ENCODE measurements at regions not wholly inside any gene's neighbourhood (a gene's known extent, or its start where the extent isn't known, plus 50 kb on each side); places are given as distances from the start of the nearest gene placed in this dataset.

DNA sequence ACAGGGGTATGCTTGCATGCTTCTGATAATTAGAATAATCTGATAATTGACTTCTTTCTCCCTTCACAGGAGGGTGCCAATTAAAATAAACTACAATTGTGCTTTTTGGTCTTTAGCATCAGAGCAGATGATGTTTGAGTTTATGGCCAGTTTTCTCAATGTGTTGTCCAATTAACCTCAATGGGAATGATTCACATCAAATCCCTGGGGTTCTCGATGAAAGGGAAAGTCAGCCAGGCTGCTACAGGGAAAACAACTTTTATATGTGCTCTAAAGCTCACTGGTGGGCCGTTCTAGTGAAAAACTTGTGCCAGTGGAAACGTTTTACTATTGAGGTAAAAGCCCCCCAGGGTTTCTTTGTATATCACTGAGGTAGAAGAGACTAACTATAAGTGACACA is 887.3 kb upstream of the CRIM1 start:
- ATAC-seq (no peak), DNase-seq (no peak)
- 0 out of 2 replicates have a peak, but pooled peaks cover 7% of the 10 kb centered on the region for H3K27me3 ChIP-seq (ENCODE audit: low read length)
- CTCF ChIA-PET = no interaction called here
- no peaks in the 10 kb centered on the region for H3K36me3 ChIP-seq (ENCODE audit: low read depth, low read length)
- H3K27ac ChIP-seq (ENCODE audit: low read length) = no peak overlapping the region
- no peaks in the 10 kb centered on the region for H4K20me1 ChIP-seq (ENCODE audit: low read length)
- intact Hi-C loops (cut with micrococcal nuclease) = no loop called here
- TF ChIP-seq, protein P1, sequence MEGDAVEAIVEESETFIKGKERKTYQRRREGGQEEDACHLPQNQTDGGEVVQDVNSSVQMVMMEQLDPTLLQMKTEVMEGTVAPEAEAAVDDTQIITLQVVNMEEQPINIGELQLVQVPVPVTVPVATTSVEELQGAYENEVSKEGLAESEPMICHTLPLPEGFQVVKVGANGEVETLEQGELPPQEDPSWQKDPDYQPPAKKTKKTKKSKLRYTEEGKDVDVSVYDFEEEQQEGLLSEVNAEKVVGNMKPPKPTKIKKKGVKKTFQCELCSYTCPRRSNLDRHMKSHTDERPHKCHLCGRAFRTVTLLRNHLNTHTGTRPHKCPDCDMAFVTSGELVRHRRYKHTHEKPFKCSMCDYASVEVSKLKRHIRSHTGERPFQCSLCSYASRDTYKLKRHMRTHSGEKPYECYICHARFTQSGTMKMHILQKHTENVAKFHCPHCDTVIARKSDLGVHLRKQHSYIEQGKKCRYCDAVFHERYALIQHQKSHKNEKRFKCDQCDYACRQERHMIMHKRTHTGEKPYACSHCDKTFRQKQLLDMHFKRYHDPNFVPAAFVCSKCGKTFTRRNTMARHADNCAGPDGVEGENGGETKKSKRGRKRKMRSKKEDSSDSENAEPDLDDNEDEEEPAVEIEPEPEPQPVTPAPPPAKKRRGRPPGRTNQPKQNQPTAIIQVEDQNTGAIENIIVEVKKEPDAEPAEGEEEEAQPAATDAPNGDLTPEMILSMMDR (conservative IDR thresholded peaks at IDR 0.05; ENCODE audit: low read depth, low read length) = no peak
- TF ChIP-seq EZH2 (IDR thresholded peaks at IDR 0.05; ENCODE audit: low read length, unreplicated experiment) (no peak), EZH2phosphoT487 (IDR thresholded peaks at IDR 0.05; ENCODE audit: borderline replicate concordance, low read length) (no peak)
- H3K4me2 ChIP-seq (ENCODE audit: low read length) = no peak overlapping the region
- no peaks in the 10 kb centered on the region for H3K9me2 ChIP-seq (replicated peaks; ENCODE audit: low read length)
- H3K4me3 ChIP-seq (ENCODE audit: low read length) = no peak overlapping the region
- POLR2A ChIA-PET (ENCODE audit: unreplicated experiment) = no interaction called here
- BruUV-seq (replicated peaks) = no TSS peak
- no peaks in the 10 kb centered on the region for H3K4me1 ChIP-seq (ENCODE audit: insufficient read depth, low read length)
- H2AFZ ChIP-seq (ENCODE audit: low read length) = no peak overlapping the region
- no peaks in the 10 kb centered on the region for H3F3A ChIP-seq (ENCODE audit: low read length, unreplicated experiment)
- no peaks in the 10 kb centered on the region for H3K9me3 ChIP-seq (ENCODE audit: low read length)
- H3K9ac ChIP-seq (ENCODE audit: low read length) = no peak overlapping the region
- no peaks in the 10 kb centered on the region for H3K79me2 ChIP-seq (ENCODE audit: low read length)

DNA sequence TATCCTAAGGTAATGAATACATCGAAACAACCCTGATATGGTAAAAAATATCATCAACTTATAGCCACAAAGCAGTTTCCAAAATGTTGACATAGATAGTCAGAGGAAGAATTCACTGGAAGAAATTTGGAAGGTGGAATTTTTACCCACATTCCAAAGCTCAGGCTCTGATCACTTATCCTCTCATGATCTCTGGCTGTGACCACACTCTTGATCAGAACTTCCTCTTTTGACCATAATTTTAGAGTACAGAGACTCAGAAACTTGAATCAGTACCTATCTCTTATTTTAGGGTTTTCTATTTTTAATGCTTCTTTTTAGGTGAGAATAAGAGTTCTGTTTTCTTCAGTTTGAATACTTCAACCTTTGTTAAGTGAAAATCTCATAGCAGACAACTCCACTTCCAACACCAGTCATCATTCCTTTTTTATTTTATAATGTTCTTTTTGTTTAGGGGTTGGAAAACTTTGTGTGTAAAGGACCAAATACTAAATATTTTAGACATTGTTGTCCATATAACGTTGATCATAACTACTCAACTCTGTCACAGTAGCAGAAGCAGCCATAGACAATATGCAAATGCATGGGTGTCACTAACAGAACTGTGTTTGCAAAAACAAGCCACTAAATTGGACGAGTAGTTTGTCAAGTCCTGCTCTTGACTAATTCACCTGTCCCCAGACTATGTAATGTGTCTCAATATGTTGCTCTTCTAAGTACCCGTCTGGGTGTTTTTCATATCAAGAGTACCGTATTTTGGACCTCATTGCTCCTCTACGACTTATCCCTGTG is 891.6 kb upstream of the CRIM1 start:
- no peak for DNase-seq
- intact Hi-C loops (cut with micrococcal nuclease) = no loop called here
- no peak overlapping the region for H3K9ac ChIP-seq (ENCODE audit: low read length)
- no peak overlapping the region for H3K27ac ChIP-seq (ENCODE audit: low read length)
- no peak for ATAC-seq
- ChIA-PET POLR2A (ENCODE audit: unreplicated experiment) (no interaction called here), CTCF (no interaction called here)
- no peaks in the 10 kb centered on the region for H3K9me3 ChIP-seq (ENCODE audit: low read length)
- 0 out of 2 replicates have a peak, but pooled peaks cover 7% of the 10 kb centered on the region for H3K27me3 ChIP-seq (ENCODE audit: low read length)
- H3K79me2 ChIP-seq (ENCODE audit: low read length) = no peaks in the 10 kb centered on the region
- no peaks in the 10 kb centered on the region for H4K20me1 ChIP-seq (ENCODE audit: low read length)
- H3K4me2 ChIP-seq (ENCODE audit: low read length) = no peak overlapping the region
- no peaks in the 10 kb centered on the region for H3F3A ChIP-seq (ENCODE audit: low read length, unreplicated experiment)
- TF ChIP-seq, protein P1 (conservative IDR thresholded peaks at IDR 0.05; ENCODE audit: low read depth, low read length) = no peak
- TF ChIP-seq EZH2phosphoT487 (IDR thresholded peaks at IDR 0.05; ENCODE audit: borderline replicate concordance, low read length) (no peak), EZH2 (IDR thresholded peaks at IDR 0.05; ENCODE audit: low read length, unreplicated experiment) (no peak)
- no peak overlapping the region for H2AFZ ChIP-seq (ENCODE audit: low read length)
- no TSS peak for BruUV-seq (replicated peaks)
- H3K4me3 ChIP-seq (ENCODE audit: low read length) = no peak overlapping the region
- H3K36me3 ChIP-seq (ENCODE audit: low read depth, low read length) = no peaks in the 10 kb centered on the region
- no peaks in the 10 kb centered on the region for H3K4me1 ChIP-seq (ENCODE audit: insufficient read depth, low read length)
- no peaks in the 10 kb centered on the region for H3K9me2 ChIP-seq (replicated peaks; ENCODE audit: low read length)

DNA sequence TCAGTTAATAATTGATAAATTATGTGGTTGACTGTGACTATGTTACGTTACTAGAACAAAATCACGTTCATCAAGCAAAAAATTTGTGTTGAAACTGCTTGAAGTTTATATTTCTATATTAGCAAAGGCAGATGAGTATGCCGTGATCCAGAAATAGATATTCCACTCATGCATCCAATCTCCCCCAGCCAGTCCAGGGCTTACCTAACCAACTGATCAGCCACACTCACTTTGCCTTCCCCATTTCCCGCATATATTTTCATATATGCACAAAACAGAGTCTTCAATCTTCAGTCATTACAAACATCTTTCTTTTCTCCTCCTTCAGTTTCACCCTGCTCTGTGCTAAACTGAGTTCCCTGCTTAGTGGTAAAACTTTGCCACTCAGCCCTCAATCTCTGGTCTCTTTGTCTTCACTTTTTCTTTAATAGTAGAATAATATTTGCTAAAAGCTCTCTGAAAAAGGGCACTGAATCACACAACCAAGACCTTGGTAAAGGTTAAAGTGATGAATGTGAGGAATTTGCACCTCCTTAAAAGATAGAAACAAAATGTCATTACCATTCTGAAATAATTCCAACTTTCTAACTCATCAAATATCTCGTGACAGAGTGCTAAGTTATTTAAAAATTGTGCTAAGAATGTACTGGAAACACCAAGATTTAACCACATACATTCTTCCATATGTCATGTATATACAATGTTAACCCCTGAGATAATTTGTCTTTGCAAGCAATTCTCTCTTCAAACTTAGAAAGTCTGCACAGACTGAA is 893.2 kb upstream of the CRIM1 start:
- TF ChIP-seq, protein P1 (conservative IDR thresholded peaks at IDR 0.05; ENCODE audit: low read depth, low read length) = no peak
- TF ChIP-seq EZH2 (IDR thresholded peaks at IDR 0.05; ENCODE audit: low read length, unreplicated experiment) (no peak), EZH2phosphoT487 (IDR thresholded peaks at IDR 0.05; ENCODE audit: borderline replicate concordance, low read length) (no peak)
- H3K4me2 ChIP-seq (ENCODE audit: low read length) = no peak overlapping the region

More for the DNA sequence above, 893.2 kb upstream of the CRIM1 start:
- POLR2A ChIA-PET (ENCODE audit: unreplicated experiment) = no interaction called here
- Histone ChIP-seq H3K79me2 (ENCODE audit: low read length) (no peaks in the 10 kb centered on the region), H3K36me3 (ENCODE audit: low read depth, low read length) (no peaks in the 10 kb centered on the region), H3K9ac (ENCODE audit: low read length) (no peak overlapping the region), H3K27me3 (ENCODE audit: low read length) (0 out of 2 replicates have a peak, but pooled peaks cover 7% of the 10 kb centered on the region), H3K9me3 (ENCODE audit: low read length) (no peaks in the 10 kb centered on the region), H3K27ac (ENCODE audit: low read length) (no peak overlapping the region), H2AFZ (ENCODE audit: low read length) (no peak overlapping the region), H3K4me1 (ENCODE audit: insufficient read depth, low read length) (no peaks in the 10 kb centered on the region), H3K4me3 (ENCODE audit: low read length) (no peak overlapping the region), H4K20me1 (ENCODE audit: low read length) (no peaks in the 10 kb centered on the region), H3F3A (ENCODE audit: low read length, unreplicated experiment) (no peaks in the 10 kb centered on the region), H3K9me2 (replicated peaks; ENCODE audit: low read length) (no peaks in the 10 kb centered on the region)
- DNase-seq (no peak), ATAC-seq (no peak)
- BruUV-seq (replicated peaks) = no TSS peak
- intact Hi-C loops (cut with micrococcal nuclease) = no loop called here
- CTCF ChIA-PET = no interaction called here
